22Rv1 (cell line): ENCODE measurements at regions not wholly inside any gene's neighbourhood (a gene's known extent, or its start where the extent isn't known, plus 50 kb on each side); places are given as distances from the start of the nearest gene placed in this dataset.

Experiments
- CTCF ChIP-seq: fragments of 450-650 bp; IDR thresholded peaks from 2 replicates; pipeline ENCODE4 v1.5.1; 2017; ENCODE audit warnings: mild to moderate bottlenecking
- ZFX ChIP-seq: fragments of 450-650 bp; IDR thresholded peaks from 2 replicates; pipeline ENCODE4 v1.6.1; 2017; ENCODE audit warnings: antibody characterized with exemption, borderline replicate concordance

- no peak; the same call in 1 of the 2 replicates for TF ChIP-seq CTCF
- TF ChIP-seq ZFX: no peak
Observed at GRCh38 chr1:207965392-207966387, 54.8 kb upstream of the CD34 start.
